ENCODE measurements at regions not wholly inside any gene's neighbourhood (a gene's known extent, or its start where the extent isn't known, plus 50 kb on each side); places are given as distances from the start of the nearest gene placed in this dataset.

DNA sequence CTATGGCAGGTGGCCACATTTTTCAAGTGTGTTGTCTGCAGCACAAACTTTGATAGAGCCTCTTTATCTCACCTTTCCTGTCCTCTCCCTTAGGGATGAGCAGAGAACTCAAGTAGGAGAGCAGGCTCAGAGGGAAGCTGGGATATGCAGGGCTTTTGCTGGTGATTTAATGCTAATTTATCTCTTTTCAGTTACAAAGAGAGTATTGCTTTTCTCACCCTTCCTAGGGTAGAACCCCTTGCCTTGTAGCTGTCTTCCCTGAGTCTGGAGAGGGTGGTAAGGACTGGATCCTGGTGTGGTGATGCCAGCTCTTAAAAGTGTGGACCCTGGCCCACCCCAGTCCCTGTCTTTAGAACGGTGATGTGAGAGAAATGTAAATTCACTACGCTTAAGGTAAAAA, 1061.4 kb downstream of the TYW1 start:
- TF ChIP-seq, protein P1, sequence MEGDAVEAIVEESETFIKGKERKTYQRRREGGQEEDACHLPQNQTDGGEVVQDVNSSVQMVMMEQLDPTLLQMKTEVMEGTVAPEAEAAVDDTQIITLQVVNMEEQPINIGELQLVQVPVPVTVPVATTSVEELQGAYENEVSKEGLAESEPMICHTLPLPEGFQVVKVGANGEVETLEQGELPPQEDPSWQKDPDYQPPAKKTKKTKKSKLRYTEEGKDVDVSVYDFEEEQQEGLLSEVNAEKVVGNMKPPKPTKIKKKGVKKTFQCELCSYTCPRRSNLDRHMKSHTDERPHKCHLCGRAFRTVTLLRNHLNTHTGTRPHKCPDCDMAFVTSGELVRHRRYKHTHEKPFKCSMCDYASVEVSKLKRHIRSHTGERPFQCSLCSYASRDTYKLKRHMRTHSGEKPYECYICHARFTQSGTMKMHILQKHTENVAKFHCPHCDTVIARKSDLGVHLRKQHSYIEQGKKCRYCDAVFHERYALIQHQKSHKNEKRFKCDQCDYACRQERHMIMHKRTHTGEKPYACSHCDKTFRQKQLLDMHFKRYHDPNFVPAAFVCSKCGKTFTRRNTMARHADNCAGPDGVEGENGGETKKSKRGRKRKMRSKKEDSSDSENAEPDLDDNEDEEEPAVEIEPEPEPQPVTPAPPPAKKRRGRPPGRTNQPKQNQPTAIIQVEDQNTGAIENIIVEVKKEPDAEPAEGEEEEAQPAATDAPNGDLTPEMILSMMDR (IDR thresholded peaks at IDR 0.05; ENCODE audit: insufficient read depth, low read depth, low read length), result no peak
- TF ChIP-seq EZH2 (IDR thresholded peaks at IDR 0.05; ENCODE audit: insufficient read depth, low read length), result no peak

Measured in astrocyte (in vitro differentiated cells and primary cell).